Kidney capillary endothelial cell (primary cell): ENCODE measurements at regions not wholly inside any gene's neighbourhood (a gene's known extent, or its start where the extent isn't known, plus 50 kb on each side); places are given as distances from the start of the nearest gene placed in this dataset.
"Not testable (repeated sequence)": the region's sequence is repeated elsewhere in the genome, so short reads cannot be mapped to it uniquely, and the experiment has no call there.

Experiments
- DNase-seq: peaks from one replicate; pipeline ENCODE4 v3.0.0-alpha.2; 2018; ENCODE audit warnings: low spot score

DNA sequence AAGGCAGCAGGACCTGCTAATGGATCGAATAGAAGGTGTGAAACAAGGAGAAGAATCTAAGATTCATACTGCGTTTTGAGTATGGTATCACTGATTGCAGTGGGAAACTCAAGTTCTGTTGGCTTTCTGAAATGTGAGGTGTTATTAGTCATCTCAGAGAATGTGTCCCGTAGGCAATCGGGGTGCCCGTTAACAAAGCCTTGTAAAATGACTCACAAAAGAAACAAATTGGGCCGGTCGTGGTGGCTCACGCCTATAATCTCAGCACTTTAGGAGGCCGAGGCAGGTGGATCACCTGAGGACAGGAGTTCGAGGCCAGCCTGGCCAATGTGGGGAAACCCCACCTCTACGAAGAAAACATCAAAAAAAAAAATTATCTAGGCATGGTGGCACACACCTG lies 118.2 kb upstream of the C7orf33 start:
- DNase-seq: no peak

DNA sequence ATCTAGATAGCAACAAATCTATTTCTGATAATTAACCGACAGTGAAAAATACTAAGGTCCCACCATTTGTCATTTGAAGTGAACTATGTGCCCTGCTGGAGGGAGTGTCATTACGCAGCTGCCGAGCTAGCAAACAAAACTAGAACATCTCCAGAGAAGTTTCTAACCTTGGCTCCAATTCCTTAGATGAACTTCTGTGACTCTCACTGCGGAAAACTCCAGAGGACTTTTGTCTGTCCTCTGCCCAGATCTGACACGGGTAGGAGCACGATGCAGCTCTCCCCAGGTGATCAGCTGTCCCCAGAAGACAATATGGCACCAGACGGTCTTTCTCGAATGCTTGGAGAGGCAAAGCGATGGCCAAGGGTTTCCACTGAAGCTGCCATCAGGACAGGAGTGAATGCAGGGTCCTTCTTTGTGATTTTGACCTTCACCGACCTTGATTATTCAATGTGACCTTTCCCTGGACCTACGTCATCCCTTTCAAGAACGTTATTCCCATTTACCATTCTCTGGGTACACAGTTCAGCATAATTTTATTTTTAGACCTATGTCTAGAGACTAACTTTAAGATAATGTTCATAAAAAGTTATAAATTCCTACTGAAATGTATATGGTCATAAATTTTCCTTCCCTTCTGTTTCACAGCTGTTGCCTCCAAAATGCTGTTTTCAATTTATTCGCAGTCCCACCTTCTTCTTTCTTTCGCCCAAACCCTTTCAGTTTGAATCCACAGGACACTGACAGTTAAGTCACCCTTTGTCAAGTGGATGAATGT lies 116.7 kb upstream of the C7orf33 start:
- DNase-seq: no peak

DNA sequence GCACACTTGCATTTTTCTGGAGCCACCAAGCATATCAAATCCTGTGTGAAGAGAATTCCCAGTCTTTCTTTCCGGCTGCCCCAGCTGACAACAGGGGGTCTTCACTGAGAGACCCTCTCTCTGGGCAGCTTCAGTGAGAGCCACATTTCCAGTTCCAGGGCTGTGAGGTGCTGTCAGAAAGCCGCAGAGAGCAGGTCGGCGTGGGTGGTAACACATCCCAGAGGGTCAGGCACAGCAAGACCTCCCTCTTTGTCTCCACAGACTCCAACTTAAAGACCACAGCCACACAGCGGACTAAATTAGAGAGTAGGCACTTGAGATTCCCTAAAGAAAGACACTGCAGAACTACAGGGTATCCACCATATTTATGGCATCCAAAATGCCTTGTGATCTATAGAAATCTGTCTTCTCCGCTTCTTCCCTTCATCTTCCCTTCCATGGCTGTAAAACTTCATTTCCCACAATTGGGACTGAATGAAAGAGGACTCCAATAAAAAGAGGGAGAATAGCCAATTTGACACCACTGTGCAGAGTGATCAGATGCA lies 116.0 kb upstream of the C7orf33 start:
- DNase-seq: no peak

DNA sequence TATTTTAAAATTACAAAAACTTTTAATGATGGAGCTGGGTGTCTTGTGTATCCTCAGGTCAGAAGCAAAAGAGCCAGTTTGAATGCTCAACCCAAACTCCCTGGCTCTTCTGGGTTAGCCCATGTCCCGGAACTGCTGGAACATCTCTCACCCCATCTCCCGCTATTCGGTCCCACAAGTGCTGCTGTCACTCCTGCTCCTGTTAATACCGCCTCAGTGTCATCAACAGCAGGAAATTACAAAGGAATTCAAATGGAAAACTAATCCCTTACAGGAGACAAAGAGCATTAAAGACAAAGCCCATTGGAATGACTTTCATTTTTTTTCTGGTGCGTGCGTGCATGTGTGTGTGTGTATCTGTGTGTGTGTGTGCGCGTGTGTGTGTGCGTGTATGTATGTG lies 112.0 kb upstream of the C7orf33 start:
- no peak for DNase-seq

DNA sequence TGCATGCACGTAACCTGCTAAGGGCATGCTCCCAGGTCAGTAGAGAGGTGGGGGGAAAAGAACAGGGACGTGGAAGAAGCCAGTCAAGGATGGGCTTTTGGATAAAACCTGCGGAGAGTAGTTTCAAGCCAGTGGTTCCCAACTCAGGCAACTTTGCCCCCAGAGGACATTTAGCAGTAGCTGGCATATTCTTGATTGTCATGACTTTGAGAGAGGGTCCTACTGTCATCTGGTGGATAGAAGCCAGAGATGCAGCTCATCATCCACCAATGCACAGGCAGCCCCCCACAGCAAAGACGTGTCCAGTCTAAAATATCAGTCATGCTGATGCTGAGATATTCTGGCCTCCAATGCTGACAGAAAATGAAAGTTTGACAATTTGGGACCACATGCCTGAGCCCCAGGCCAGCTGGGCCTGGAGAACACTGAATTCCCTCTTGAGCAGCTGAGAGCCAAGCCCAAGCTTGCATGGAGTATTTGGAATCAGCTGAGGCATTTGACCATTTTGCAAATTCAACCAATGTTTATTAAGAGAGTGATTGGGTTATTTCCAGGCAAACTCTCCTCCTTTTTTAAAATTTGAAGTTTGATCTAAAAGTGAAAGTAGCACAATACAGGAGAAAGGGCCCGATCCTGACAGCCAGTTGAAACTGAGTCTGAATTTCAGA lies 110.0 kb upstream of the C7orf33 start:
- DNase-seq: no peak

DNA sequence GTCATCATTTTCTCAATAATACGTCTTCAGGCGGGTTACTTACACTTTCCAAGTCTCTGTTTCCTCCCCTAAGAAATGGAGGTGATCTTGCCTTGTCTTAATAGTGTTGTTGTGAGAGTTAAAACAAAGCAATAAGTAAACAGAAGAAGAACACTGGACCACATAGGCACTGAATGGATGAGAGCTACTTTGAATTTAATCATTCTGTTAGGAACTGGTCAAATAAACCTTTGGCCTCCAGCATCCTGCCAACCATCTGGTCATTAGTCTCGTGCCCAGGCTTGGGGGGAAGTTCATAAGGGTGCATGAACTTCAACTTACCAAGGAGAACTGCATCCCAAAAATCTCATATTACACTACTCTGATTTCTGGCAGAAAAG lies 109.4 kb upstream of the C7orf33 start:
- no peak for DNase-seq

DNA sequence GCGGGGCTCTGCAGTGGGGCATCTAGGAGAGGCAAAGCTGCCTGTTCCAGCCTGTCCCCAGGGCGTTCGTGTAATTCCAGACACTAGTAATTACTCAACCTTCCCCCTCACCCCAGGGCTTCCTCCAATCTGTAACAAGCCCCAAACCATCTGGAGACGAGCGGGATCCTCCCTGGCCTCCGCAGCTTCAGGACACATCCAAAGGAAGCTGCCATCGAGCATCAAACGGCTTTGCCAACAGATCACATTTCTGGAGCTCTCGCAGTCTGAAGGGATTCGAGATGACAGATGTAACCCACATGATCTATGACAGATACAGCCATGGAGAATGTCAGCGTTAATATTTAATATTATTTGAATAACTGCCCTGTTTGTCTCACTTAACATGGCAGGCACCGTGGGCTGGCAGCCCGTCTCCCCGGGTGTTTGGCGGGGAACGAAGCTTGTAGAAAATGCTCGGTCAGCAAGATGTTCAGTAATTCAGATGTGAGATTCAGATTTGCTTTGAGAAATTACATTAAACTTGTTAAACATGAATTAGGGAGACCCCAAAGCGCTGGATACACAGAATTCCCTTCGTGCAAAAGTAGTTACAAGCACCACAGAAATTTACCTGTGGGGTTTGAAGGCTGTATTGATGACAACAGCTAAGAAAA lies 108.5 kb upstream of the C7orf33 start:
- no peak for DNase-seq

DNA sequence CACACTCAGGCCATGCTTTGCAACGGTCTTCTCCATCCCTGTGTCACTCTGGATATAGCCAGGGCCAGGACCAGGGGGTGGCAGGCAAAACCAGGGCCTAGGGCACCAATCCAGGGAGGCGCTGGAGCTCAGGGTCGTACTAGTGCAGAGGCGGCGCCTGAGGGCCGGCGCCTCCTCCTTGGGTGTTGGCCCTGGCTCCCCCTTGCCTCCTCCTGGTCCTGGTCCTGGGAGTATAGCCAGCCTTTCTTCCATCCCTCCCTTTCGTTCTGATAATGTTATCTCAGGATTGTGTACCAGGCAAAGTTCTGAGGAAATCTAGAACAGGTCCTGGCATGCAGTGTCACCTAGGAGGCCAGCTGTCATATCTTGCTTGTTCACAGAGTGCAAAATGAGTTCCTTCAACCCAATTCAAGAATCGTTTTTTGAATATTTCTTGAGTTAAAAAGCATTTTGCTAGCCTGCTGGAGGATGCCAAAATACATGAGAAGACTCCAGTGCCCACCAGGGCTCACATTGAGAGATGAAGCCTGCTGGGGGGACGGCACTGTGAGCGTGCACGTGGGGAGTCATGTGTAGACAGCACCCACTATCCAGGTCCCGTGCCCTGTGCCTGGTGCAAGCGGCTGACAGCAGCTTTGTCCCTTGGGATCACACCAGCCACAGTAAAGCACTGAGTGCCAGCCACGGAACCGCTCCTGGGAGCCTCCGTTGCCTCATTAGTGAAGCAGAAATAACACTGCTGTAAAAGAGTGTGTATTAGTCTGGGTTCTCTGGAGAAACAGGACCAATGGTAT lies 106.9 kb upstream of the C7orf33 start:
- no peak for DNase-seq

DNA sequence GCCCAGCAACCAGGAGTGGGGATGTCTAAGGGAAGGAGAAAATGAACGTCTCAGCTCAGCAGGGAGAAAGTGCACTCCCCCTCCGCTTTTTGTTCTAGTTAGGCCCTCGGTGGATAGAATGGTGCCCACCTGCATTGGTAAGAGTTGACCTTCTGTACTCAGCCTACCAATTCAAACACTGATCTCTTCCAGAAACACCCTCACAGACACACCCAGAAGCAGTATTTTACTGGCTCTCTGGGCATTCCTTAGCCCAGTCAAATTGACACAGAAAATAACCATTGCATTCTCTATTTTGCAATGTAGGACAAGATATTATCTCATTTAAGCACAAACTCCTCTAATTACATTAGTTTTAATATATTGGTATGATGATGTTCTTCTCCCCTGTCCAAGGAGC lies 106.1 kb upstream of the C7orf33 start:
- DNase-seq: no peak

DNA sequence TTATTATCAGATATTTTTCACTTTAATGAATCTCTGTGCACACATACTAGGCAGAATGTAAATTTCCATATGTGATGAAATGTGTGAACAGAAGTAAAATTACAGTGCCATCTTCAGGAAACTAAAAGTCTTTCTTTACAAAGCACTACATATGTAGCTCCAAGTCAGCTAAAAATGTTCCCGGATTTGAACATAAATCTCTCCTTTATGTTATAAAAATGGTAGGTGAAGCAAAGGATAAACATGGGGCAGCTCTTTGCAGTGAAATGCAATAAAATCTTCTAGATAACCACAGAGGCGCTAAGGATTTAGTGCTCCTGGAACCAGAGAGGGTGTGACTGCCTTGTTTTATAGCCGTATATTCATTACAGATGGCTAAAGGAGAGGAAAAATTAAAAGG lies 104.9 kb upstream of the C7orf33 start:
- no peak for DNase-seq

DNA sequence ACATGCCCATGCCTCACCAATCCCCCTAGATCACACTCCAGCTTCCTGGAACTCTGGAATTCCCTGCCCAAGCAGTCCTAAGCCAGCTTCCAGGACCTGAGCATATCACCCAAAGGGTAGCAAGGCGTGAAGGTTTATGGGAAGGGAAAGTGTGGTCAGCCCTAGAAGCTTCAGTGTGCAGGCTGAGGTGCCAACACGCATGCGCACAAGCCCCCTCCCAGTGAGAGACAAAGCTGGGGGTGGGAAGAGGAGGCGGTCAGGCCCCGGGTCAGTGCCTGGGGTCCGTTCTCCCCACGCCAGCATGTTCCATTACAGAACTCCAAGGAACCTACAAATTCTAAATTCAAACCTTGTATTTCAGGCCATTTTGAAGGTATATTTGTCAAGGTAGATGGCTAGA lies 103.6 kb upstream of the C7orf33 start:
- no peak for DNase-seq

DNA sequence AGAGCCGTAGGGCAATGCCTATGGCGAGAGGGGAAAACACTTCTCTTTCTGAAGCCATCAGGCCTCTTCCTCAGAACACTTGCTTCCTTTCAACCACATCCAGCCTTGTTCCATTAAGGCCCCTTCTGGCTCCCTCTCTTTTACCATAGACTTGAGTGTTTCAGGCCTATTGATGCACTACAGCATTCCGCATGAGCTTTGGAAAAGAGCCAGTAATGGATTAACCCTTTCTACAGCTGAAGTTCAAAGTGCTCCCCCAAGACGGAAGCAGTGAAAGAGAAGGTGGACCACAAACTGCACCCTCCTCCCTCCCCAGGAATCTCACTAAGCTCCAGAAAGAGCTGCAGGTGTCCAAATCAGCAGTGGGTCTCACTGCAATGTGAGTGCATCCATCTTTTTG lies 102.7 kb upstream of the C7orf33 start:
- DNase-seq: no peak

DNA sequence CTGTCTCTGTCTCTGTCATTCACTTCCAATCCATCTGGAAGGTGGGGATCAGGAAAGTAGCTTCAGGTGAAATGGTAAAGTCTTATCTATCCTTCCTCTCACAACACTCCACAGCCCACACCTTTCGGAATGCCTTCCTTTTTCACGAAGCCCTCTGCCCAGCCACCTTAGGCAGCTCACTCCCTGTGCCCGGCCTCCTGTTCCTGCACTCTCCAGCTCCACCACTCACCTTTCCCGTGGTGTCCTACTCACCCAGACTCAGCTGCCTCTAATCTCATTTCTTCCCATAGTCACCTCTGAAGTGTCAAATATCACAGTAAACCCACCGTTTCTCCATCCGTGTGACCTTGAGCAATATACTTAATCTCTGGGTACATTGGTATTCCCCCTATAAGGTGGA lies 100.9 kb upstream of the C7orf33 start:
- DNase-seq: no peak

DNA sequence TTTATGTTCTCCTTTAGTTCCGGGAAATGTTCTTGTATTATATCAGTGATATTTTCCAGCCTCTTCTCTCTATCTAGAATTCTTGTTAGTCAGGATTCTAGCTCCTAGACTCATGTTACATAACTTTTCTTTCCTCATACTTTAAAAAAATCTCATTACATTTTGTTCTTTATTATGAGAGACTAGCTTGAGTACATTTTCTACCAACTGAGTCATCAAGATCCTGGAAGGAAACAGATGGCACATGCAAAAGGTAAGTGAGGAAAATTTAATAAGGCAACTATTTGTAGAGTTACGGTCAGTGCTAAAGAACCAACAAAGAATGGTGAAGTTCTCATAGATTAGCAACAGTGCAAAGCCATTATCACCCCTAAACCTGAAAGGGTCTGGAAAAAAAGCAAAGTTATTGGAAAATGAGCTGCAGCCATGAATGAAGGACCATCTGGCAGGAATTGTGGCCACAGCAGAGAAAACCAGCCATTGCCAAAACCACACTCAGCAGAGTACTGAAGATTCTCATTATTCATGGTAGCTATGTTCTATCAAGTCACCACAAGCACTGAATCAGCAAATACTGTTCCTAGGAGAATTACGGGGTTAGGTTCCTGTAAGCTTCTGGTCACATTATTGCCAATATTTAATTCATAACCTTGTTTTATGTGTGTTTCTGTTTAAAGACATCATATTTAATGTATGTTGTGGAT lies 98.3 kb upstream of the C7orf33 start:
- DNase-seq: peak; percentile 9

DNA sequence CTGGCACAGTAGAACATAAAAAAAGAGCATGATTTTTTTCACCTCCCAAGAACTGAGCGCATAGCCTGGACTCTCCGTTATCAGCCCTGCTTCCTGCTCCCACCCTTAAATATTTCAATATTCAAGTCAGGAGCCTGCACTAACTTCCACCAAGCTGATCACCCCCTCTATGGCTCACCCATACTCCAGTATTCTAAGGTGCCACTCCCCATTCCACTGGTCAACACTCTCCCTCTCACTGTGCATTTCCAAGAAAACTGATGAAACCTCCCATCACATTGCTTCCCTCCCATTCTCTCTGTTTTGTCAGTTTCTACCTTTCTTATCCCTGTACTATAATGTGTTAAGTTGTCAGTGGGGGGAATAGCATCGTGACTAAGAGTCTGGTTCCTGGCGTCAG lies 95.0 kb upstream of the C7orf33 start:
- DNase-seq: no peak

DNA sequence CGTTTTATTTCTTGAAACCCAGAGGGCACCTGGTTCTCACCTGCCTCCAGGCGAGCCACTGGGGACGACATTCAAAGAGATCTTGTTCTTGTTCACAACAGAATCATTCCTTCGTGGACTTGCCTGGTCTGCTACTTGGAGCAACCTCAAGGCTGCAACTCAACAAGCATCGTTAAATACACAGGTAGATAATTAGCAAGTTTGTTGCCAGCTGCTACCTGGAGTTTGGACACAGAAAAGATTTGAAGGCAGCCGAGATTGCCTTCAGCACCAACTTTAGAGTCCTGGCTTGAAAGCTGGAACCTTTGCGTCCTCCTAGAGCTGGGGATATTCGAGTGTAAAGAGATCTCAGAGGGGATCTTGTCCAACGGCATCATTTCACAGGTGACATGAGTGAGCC lies 89.6 kb upstream of the C7orf33 start:
- DNase-seq: no peak

DNA sequence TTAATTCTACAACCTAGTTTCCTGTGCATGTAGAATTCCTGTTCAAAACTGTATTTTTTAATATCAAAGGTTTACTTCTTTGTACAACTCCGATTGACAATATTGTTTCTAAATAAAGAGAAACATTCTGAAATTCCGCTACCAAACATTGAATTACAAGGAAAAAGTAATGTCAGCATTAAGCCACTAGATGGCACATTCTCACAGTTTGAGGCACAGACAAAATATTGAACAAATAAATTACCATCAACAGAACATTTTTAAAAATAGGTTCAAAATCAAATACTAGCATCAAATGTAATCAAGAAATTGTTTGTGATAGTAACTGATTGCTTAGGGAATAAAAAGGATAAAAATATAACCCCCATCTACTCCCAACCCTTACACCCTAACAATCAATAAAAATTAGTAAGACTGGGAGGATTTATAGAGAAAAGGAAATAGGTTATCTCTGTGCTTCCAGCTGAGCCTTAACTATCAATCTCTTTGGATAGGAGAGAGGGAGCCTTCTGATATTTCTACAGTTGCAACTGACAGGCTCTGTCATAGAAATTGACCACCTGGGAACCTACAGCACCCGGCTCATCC lies 86.6 kb upstream of the C7orf33 start:
- peak; percentile 50 for DNase-seq

DNA sequence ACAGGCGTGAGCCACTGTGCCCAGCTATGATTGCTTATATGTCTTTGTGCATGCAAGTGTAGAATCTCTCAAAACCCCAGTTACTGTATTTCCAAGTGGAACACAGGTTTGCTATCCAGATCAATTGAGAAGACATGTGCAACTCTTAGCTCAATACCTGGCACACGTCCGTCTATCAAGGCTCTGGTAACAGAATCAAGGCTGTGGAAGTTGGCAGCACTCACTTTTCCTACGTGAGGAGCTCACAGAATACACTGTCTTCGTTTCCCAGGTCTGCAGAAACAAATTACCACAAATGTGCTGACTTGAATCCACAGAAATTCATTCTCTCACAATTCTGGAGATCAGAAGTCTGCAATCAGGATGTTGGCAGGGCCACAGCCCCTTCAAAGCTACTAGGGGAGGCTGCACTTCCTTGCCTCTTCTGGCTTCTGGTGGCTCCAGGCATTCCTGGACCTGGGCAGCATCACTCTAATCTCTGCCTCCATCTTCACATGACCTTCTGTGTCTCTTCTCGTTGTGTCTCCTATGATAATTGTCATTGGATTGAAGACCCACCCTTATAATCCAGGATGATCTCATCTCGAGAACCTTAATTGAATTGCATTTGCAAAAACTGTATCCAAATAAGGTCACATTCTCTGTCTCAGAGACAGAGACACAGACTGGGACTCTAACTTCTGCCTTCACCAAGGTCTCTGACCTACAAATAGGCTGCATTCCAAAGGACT lies 84.8 kb upstream of the C7orf33 start:
- no peak for DNase-seq

DNA sequence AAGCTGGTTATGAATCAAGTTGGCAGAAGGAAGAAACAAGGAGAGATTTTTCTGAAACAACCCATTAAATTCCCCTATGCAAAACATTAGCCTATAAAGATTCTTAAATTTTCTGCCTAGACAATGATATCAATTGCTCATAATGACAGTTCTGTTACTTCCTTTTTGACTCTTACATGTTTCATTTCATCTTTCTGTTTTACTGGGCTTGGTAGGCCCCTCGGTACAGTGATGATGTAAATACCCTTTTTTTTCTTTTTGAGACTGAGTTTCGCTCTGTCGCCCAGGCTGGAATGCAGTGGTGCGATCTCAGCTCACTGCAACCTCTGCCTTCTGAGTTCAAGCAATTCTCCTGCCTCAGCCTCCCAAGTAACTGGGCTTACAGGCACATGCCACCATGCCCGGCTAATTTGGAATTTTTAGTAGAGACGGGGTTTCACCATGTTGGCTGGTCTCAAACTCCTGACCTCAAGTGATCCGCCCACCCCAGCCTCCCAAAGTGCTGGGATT lies 83.4 kb upstream of the C7orf33 start:
- not testable (repeated sequence) for DNase-seq

DNA sequence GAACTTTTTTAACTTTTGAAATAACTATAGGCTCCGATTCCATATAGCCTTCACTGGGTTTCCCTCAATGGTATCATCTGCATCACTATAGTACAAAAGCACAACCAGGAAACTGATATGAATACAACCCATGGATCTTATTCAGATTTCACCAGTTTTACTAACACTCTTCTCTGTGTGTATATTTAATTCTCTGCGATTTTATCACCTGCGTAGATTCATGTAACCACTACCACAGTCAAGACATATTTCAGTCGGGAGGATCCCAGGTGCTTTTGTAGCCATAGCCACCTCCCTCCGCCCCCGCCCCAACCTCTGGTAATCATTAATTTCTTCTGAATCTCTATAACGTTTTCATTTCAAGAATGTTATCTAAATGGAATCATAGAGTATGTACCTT lies 82.8 kb upstream of the C7orf33 start:
- no peak for DNase-seq
